HAP-1 (cell line): ENCODE measurements at regions not wholly inside any gene's neighbourhood (a gene's known extent, or its start where the extent isn't known, plus 50 kb on each side); places are given as distances from the start of the nearest gene placed in this dataset.
"Not testable (repeated sequence)": the region's sequence is repeated elsewhere in the genome, so short reads cannot be mapped to it uniquely, and the experiment has no call there.

Experiments used
- DNase-seq, 2 experiments: peaks; one replicate each; pipeline ENCODE4 v3.0.0-alpha.2; 2016 to 2020; ENCODE audit warnings: low spot score in 2 of 2
- H3K27me3 ChIP-seq: fragments of 250-450 bp; sonication (Bioruptor Pico); 2 replicates; pipeline ENCODE4 v1.5.1; 2020; ENCODE audit warnings: low read depth, mild to moderate bottlenecking, moderate library complexity
- H3K36me3 ChIP-seq: fragments of 250-450 bp; sonication (Bioruptor Pico); replicated peaks from 2 replicates; pipeline ENCODE4 v1.5.1; 2020; ENCODE audit warnings: mild to moderate bottlenecking
- H3K4me1 ChIP-seq: fragments of 250-450 bp; sonication (Bioruptor Pico); 2 replicates; pipeline ENCODE4 v1.5.1; 2020; ENCODE audit warnings: mild to moderate bottlenecking
- H3K4me3 ChIP-seq: fragments of 250-450 bp; sonication (Bioruptor Pico); 2 replicates; pipeline ENCODE4 v1.5.1; 2020; ENCODE audit warnings: mild to moderate bottlenecking, moderate library complexity
- H3K9me3 ChIP-seq: fragments of 250-450 bp; sonication (Bioruptor Pico); 2 replicates; pipeline ENCODE4 v1.5.1; 2020; ENCODE audit warnings: mild to moderate bottlenecking, moderate library complexity
- in situ Hi-C: fragments of 300-500 bp; cut with MboI; formaldehyde crosslinking; loops from 3 replicates; pipeline ENCODE4 v1.14.3; 2020; ENCODE audit warnings: low sequenced_read_pairs, inconsistent platforms, mixed read lengths

- in situ Hi-C loops, DNase-seq, H3K27me3 ChIP-seq, H3K4me3 ChIP-seq, H3K9me3 ChIP-seq, H3K36me3 ChIP-seq: not testable (repeated sequence)
- peaks cover 32% of the 10 kb centered on the region for H3K4me1 ChIP-seq
Measured at GRCh38 chr2:150323071-150323470, 164.4 kb downstream of the RND3 start.

DNA sequence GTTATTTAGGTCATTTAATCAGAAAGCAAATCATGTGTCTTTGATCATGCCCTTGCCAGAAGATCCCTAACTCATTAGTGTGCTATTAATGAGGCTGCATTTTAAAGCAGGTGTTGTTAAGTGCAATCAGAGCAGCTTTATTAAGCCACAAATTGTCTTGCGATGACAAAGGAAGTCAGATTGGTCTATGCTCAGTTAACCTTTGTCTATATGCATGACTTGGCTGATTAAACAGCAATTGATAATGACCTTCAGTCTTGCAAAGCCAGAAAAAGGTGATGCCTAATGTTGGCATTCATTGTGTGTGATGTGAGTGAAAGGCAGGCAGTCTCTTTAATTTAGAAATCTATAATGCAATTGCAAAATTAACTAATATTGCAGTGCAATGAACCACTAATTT, 166.9 kb downstream of the RND3 start:
- Histone ChIP-seq H3K27me3 (no peaks in the 10 kb centered on the region), H3K4me3 (no peak overlapping the region), H3K36me3 (no peaks in the 10 kb centered on the region; the same call in 1 of the 2 replicates), H3K9me3 (no peaks in the 10 kb centered on the region; the same call in 1 of the 2 replicates), H3K4me1 (peaks cover 12% of the 10 kb centered on the region)
- in situ Hi-C loops: no loop called here
- DNase-seq: no peak

DNA sequence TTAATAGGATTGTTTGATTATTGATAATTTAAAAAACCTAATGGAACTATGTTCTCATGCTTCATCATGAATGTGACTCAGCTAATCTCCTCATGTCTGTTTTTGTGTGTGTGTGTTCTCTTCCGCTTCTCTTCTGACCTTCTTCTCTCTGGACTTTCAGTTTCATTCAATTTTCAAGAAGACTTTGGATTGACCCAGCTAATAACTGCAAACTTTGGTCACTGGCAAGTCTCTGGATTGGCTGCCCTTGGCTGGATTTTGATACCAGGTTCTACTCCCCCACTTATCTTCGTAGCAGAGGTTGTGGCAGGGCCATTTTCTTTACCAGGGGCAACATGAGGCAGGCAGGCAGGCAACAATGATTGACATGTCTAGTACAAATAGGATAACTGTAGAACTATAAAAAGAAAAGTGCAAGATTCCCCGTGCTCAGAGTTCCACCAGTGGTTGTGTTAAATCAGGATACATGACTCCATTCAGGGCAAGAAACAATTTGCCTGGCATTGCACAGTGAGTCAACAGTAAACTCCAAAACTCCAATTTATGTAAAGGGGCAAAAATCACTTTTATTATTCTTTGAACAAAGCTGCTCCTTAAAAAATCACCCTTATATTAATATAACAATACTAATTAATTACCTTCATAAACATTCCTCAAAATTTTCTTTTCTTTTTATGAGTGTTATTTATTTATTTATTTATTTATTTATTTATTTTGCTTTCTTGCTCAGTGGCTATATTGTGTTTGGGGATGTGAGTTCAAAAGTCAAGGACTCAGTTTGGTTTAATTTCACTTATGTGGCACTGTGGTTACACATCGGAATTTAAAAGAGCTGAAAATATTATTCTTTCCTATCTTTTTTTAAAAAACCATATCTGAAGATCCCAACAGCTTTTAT, 167.6 kb downstream of the RND3 start:
- Histone ChIP-seq H3K27me3 (no peaks in the 10 kb centered on the region), H3K4me1 (peaks cover 5% of the 10 kb centered on the region), H3K9me3 (no peaks in the 10 kb centered on the region; the same call in 1 of the 2 replicates), H3K36me3 (no peaks in the 10 kb centered on the region; the same call in 1 of the 2 replicates), H3K4me3 (no peak overlapping the region)
- in situ Hi-C loops: no loop called here
- DNase-seq: no peak

DNA sequence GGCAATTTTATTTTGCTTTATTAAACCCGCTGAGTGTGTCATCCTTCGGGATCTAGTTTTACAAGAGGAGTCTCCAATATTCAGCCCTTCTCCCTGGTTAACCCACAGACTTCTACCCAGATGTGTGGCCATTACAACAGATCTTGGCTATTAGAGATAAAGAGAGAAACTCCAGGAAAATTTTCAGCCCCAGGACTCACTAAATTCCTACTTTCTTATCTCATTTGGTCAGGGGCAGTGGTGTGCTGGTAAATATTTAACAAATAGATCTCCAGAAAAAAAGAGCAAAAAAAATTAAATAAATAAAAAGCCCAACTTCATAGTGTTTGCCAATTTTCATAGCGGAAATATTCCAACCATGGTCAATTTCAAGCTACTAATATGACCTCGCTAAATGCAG, 168.4 kb downstream of the RND3 start:
- no peaks in the 10 kb centered on the region; the same call in 1 of the 2 replicates for H3K36me3 ChIP-seq
- no peaks in the 10 kb centered on the region for H3K27me3 ChIP-seq
- no peaks in the 10 kb centered on the region; the same call in 1 of the 2 replicates for H3K9me3 ChIP-seq
- in situ Hi-C loops: no loop called here
- H3K4me1 ChIP-seq: no peaks in the 10 kb centered on the region
- DNase-seq: no peak
- no peak overlapping the region for H3K4me3 ChIP-seq

DNA sequence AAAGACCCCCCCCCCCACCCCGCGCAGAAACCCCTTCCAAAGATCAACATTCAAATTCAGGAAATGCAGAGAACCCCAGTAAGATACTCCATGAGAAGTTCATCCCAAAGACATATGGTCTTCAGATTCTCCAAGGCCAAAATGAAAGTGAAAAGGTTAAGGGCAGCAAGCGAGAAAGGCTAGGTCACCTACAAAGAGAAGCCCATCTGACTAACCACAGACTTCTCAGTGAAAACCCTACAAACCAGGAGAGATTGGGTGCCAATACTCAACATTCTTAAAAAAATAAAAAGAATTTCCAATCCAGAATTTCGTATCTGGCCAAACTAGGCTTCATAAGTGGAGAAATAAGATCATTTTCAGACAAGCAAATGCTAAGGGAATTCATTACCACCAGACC, 175.2 kb downstream of the RND3 start:
- Histone ChIP-seq H3K9me3 (no peaks in the 10 kb centered on the region; the same call in 1 of the 2 replicates), H3K4me1 (no peaks in the 10 kb centered on the region), H3K36me3 (no peaks in the 10 kb centered on the region), H3K27me3 (no peaks in the 10 kb centered on the region), H3K4me3 (no peak overlapping the region)
- in situ Hi-C loops: no loop called here
- DNase-seq: no peak

DNA sequence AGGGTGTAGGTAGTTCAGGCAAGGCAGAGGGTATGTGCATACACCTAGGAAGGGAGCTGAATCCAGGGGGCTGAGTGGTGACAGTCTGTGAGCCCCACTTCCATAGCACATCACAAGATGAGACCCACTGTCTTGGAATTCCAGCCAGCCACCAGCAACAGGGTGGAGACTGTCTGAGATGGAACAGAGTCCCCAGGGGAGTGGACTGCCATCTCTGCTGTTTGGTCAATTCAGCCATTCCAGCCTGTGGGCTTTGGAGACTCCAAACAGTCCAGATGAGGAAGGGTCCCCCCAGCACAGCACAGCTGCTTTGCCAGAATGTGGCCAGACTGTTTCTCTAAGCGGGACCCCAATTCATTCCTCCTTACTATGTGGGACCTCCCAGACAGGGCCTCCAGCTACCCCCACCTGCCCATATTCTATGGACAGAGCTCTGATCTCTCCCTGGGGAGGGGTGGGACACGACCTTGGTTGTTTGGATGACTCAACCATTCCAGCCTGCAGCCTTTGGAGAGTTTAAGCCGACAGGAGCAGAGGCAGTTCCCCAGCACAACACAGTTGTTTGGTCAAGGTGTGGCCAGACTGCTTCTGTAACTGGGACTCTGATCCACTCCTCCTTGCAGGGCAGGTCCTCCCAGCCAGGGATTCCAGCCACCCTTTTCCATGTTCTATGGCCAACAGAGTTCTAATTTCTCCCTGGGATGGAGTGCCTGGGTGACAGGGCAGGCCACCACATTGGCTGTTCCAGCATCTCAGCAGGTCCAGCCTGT, 178.0 kb downstream of the RND3 start:
- Histone ChIP-seq H3K36me3 (no peaks in the 10 kb centered on the region), H3K4me1 (no peaks in the 10 kb centered on the region), H3K9me3 (no peaks in the 10 kb centered on the region), H3K4me3 (no peak overlapping the region), H3K27me3 (no peaks in the 10 kb centered on the region)
- no peak for DNase-seq
- in situ Hi-C loops: no loop called here

GRCh38 chr2:150307258-150307657, 180.2 kb downstream of the RND3 start:
- H3K36me3 ChIP-seq: no peaks in the 10 kb centered on the region
- no peak overlapping the region for H3K4me3 ChIP-seq
- H3K4me1 ChIP-seq: no peaks in the 10 kb centered on the region
- H3K27me3 ChIP-seq: no peaks in the 10 kb centered on the region
- H3K9me3 ChIP-seq: peaks cover 7% of the 10 kb centered on the region; the same call in 1 of the 2 replicates
- DNase-seq: no peak
- in situ Hi-C loops: no loop called here

DNA sequence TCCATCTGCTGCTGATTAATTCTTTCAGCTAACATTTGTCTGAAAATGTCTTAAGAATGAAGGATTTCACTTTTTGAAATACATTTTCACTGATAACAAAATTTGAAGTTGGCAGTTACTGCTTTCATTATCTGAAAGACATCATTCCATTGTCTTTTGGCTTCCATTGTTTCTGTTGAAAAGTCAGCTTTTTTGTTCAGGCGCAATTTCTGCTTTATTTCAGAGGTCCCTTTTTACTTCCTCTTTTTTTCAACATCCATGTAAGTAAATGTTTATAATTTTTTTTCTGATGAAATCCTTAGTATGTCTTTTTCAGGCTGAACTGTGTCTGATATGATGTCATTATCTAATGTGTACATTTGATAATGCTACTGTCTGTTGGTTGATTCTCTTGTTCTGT, 184.2 kb downstream of the RND3 start:
- no peaks in the 10 kb centered on the region for H3K4me1 ChIP-seq
- no peak for DNase-seq
- H3K36me3 ChIP-seq: no peaks in the 10 kb centered on the region
- H3K9me3 ChIP-seq: peaks cover 7% of the 10 kb centered on the region; the same call in 1 of the 2 replicates
- H3K4me3 ChIP-seq: no peak overlapping the region
- in situ Hi-C loops: no loop called here
- no peaks in the 10 kb centered on the region for H3K27me3 ChIP-seq

GRCh38 chr2:150298571-150299305, 188.7 kb downstream of the RND3 start:
- DNase-seq: no peak
- H3K4me1 ChIP-seq: no peaks in the 10 kb centered on the region
- in situ Hi-C loops: no loop called here
- H3K27me3 ChIP-seq: no peaks in the 10 kb centered on the region
- no peak overlapping the region for H3K4me3 ChIP-seq
- H3K36me3 ChIP-seq: no peaks in the 10 kb centered on the region
- H3K9me3 ChIP-seq: peaks cover 4% of the 10 kb centered on the region; the same call in 1 of the 2 replicates

- Histone ChIP-seq H3K36me3 (no peaks in the 10 kb centered on the region), H3K4me1 (no peaks in the 10 kb centered on the region), H3K27me3 (no peaks in the 10 kb centered on the region), H3K9me3 (no peaks in the 10 kb centered on the region), H3K4me3 (no peak overlapping the region)
- no peak for DNase-seq
- in situ Hi-C loops: no loop called here
Measured at GRCh38 chr2:150296770-150297546, 190.5 kb downstream of the RND3 start.

DNA sequence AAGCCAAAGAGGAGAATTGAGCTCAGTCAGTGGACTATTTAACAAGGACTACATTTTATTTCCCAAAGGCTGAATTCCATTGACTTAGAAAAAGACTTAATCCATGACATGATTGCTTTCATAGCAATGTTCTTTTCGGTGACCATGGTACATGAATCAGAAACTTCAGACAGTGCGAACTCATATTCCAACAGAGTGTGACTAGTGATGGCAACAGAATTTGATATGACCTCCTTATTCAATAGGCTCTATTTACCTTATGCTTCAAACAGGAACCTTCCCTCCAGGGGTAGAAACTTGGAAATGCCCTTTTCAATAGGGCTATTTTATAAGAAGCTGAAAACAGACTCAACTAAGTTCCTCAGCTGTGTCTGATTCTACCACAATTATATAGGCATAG, 191.9 kb downstream of the RND3 start:
- Histone ChIP-seq H3K4me3 (no peak overlapping the region), H3K9me3 (no peaks in the 10 kb centered on the region), H3K27me3 (no peaks in the 10 kb centered on the region), H3K4me1 (no peaks in the 10 kb centered on the region), H3K36me3 (no peaks in the 10 kb centered on the region)
- no peak for DNase-seq
- in situ Hi-C loops: no loop called here

DNA sequence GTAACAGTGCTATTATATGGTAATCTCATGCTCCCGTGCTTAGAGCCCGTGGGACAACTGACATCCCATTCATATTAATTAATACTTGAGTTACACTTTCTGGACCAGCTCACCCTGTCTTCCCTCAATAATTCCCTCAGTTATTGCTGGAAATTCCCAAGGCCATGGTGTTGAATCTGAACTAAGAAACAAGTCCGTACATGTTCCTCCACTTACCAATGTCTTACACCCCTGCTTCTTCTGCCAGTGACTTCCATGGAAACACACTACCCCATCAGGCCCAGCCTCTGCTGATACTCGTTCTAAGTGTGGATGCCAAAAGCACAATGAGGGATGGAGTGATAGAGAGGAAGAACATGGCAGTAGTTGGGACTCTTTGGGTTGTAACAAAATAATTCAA, 193.7 kb downstream of the RND3 start:
- H3K36me3 ChIP-seq: no peaks in the 10 kb centered on the region
- no peaks in the 10 kb centered on the region for H3K27me3 ChIP-seq
- H3K4me3 ChIP-seq: no peak overlapping the region
- DNase-seq: no peak
- H3K9me3 ChIP-seq: no peaks in the 10 kb centered on the region
- H3K4me1 ChIP-seq: no peaks in the 10 kb centered on the region
- in situ Hi-C loops: no loop called here

DNA sequence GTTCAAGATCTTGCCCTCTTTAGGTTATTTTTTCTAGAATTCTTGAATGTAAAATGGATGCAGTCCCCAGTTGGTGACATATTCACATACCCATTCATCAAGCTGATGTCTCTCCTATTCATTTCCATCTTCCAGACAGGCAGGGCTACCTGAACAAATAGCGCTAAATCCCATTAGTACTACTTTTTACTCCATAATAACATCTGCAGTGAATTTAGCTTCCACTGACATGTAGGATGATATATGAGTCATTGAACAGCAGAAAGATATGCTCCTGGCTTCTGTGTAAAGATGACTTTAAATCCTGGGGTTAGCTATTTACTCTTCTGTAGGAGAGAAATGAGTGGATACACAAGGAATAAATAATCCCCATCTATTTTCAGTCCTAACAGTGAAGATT, 194.7 kb downstream of the RND3 start:
- H3K27me3 ChIP-seq: no peaks in the 10 kb centered on the region
- H3K4me3 ChIP-seq: no peak overlapping the region
- no peak for DNase-seq
- H3K9me3 ChIP-seq: no peaks in the 10 kb centered on the region
- no peaks in the 10 kb centered on the region for H3K36me3 ChIP-seq
- H3K4me1 ChIP-seq: no peaks in the 10 kb centered on the region
- in situ Hi-C loops: no loop called here
